ENCODE measurements at regions not wholly inside any gene's neighbourhood (a gene's known extent, or its start where the extent isn't known, plus 50 kb on each side); places are given as distances from the start of the nearest gene placed in this dataset.
"Not testable (repeated sequence)": the region's sequence is repeated elsewhere in the genome, so short reads cannot be mapped to it uniquely, and the experiment has no call there.

DNA sequence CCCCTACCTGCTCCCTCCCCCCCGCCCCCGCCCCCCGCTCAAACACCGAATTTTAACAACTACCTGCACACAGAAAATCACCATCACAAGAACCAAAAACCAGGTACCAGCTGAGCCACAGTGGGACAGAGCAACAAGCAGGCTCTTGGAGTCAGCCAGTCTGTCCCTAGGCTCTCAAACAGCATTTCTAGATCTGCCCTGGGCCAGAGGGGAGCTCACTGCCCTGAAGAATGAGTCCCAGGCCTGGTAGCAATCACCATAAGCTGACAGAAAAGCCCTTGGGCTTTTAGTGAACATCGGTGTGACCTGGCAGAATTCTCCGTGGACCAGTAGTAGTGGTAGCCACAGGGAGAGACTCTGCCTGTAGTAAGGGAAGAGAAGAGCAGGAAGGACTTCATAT lies 58.3 kb downstream of the C11orf87 start:
- DNase-seq, result no peak

- DNase-seq, result no peak
These were observed 64.1 kb downstream of the C11orf87 start for GRCh38 chr11:109486129-109486528.

GRCh38 chr11:109490953-109491635 lies 69.1 kb downstream of the C11orf87 start:
- DNase-seq, result no peak

- DNase-seq, result no peak
These were observed 84.1 kb downstream of the C11orf87 start for GRCh38 chr11:109506115-109506514.

DNA sequence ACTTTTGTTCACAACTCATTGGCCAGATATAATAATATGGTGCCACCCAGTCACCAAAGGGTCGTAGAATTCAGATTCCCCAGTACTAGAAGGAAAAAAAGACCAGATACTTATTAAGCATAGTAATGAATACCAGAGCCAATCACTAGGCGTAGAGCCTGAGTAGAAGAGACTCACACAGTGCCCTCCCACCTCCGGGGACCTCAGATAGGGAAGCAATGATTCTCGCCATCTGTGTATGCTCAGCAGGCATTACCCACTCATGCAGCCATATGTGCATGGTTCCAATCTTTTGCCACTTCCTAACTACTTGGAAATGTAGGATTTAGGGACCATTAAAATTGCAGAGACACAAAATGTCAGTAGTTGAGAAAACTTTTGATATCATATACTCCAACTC lies 85.3 kb downstream of the C11orf87 start:
- peak in 1 of 2 experiments; percentile 70 for DNase-seq

GRCh38 chr11:109507836-109508561 lies 86.0 kb downstream of the C11orf87 start:
- DNase-seq, result peak; percentile 49 to 60

DNA sequence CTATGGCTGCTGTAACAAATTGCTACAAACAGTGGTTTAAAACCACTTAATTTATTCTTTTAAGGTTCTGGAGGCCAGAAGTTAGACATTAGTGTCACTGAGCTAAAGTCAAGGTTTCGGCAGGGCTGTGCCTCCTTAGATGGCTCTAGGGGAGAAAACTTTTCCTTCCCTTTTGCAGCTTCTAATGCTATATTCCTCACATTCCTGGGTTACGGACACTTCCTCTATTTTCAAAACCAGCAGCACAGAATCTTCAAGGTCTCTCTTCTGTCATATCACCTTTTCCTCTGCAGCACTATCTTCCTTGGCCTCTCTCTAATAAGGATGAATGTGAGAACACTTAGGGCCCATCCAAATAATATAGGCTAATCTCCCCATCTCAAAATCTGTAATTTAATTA lies 87.0 kb downstream of the C11orf87 start:
- DNase-seq, result no peak

- no peak for DNase-seq
These were observed 88.3 kb downstream of the C11orf87 start for GRCh38 chr11:109510316-109510715.

GRCh38 chr11:109511598-109511997 lies 89.6 kb downstream of the C11orf87 start:
- DNase-seq, result no peak

DNA sequence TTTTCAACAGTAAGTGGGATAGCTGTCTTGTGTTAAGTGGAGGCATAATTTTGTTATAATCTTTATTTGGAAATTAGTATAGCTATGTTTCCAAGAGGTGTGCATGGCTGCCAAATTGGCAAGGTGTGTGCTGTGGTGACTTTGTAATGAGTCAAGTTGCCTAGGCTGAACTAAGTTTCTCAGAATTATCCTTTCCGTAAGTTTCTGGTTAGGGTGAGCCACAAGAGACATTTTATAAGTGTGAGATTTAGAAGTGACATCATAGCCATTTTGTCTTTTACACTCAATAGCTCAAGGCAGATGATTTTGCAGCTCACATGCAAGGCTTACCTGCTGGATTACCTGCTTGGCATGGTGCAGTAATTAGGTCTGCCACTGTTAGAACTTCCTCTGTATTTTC lies 90.3 kb downstream of the C11orf87 start:
- no peak for DNase-seq

- DNase-seq, result no peak
These were observed 90.7 kb downstream of the C11orf87 start for GRCh38 chr11:109512680-109513079.

- no peak for DNase-seq
These were observed 92.5 kb downstream of the C11orf87 start for GRCh38 chr11:109514313-109515018.

DNA sequence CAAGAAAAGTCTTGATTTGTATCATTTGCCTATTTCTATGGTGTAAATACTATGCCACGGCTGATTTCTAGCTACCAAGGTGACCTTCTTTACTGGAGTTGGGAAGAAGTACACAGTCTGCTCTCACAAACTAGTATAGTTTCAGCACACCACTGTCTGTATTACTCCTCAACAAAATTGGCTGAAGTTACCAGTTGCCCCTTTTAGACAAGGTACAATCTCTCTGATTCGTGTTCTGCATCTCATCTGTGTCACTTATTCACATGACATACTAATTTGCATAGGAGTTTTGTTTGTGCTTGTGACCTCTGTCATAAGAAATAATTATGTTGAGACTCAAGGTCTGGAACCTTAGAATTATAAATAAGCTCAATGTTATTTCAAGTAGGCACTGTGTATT lies 97.3 kb downstream of the C11orf87 start:
- no peak for DNase-seq

DNA sequence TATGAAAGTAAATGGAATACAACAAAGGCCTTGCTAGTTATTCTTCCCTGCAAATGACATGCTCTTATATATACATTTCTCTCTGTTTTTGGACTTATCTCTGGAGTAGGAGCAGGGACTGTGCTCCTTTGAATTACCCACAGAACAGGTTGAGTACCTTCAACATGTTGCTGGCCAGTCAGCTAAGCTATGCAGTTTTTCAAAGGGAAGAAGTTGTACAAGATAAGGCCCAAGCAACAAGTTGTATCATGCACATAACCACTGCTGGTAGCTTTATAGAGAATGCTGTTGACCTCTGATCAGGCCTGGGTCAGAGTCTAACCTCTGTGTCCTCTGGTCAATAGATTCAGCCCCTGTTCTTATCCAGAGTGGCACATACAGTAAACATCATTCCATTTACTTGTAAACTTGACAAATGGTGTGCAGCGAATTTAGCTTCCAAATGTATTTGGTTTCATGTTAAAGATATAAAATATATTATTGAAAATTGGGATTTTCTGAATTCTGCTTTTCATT lies 99.6 kb downstream of the C11orf87 start:
- DNase-seq, result no peak

GRCh38 chr11:109522116-109522755 lies 100.2 kb downstream of the C11orf87 start:
- DNase-seq, result no peak

GRCh38 chr11:109525636-109526035 lies 103.6 kb downstream of the C11orf87 start:
- DNase-seq, result not testable (repeated sequence)

- no peak for DNase-seq
These were observed 104.1 kb downstream of the C11orf87 start for GRCh38 chr11:109526061-109526460.

DNA sequence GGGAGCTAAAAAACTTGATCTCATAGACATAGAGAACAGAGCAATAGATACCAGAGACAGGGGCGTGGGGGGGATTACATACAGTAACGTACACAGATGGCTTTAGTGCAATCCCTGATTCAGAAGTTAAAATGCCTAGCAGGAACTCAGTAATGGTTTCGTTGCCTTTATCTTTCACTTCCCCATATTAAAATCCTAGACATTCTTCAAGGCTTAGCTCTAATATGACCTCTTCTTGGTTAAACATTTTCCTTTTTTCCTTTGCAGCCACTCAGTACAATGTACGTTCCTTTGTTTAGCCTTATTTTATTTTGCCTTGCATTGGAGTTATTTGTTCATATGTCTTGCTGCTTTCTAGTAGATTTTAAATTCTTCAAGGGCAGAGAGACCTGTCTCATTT lies 104.9 kb downstream of the C11orf87 start:
- DNase-seq, result no peak

DNA sequence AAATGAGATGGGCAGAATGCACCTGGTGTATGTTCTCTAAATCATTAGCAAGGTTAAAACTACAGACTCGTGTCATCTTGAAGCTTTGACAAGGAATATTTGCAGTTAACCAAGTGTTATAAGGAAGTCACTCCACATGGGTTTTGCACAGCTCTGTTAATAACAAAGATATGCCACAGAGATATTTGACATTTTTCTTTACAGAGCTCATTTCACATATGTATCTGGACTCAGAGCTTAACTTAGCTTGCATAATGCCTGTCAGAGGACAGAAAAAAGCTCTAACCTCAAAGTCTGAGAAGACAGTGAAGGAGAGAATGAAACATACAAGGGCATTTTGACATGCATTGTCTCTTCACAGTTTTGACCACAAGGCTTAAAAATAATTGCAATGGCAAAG lies 105.5 kb downstream of the C11orf87 start:
- no peak for DNase-seq

GRCh38 chr11:109547356-109548027 lies 125.5 kb downstream of the C11orf87 start:
- no peak for DNase-seq

DNA sequence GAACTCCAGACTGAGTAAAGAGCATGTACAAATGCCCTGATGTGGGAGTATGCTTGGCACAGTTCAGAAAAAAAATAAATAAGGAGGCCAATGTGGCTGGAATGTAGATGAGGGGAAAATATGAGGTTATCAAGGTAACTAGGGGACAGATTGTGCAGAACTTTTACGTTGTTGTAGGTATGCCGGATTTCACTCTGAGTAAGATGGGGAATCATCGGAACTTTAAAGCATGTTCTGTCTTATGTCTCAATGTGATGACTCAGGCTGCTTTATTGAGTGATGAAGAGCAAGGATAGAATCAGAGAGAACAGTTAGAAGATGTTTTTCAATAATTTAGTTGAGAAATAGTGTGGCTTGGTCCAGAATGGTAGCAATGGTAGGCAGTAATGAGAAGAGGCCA lies 130.4 kb downstream of the C11orf87 start:
- no peak for DNase-seq

DNA sequence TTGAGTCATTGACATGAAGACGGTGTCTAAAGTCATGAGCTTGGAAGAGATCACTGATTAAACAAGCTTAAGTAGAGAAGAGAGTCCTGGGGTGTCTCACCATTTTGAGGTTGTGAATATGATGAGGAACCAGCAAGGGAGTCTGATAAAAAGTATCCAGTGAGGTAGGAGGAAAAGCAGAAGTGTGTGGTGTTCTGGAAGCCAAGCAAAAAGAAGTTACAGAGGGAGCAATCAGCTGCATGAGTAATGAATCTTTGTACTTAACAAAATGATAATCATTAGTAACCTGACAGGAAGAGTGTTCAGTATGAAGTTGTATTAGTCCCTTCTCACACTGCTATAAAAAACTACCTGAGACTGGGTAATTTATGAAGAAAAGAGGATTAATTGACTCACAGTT lies 131.3 kb downstream of the C11orf87 start:
- DNase-seq, result no peak

- DNase-seq, result no peak
These were observed 133.0 kb downstream of the C11orf87 start for GRCh38 chr11:109554951-109555350.
